Activated CD8-positive, alpha-beta T cell treated with anti-CD3 and anti-CD28 coated beads for 36 hours (primary cell): ENCODE measurements at regions not wholly inside any gene's neighbourhood (a gene's known extent, or its start where the extent isn't known, plus 50 kb on each side); places are given as distances from the start of the nearest gene placed in this dataset.

ENCODE experiments used
- ATAC-seq: fragments of 200-7000 bp; cut with Tn5 transposase; one replicate; pipeline ENCODE4 v1.10.0; 2021; ENCODE audit warnings: mild to moderate bottlenecking, moderate library complexity
- CTCF ChIA-PET: fragments of 350-600 bp; sonication (Branson Sonifier 250); formaldehyde crosslinking; loops from one replicate; lab custom pipeline; 2021; ENCODE audit warnings: antibody characterized with exemption; lab: Charles Lee
- POLR2A ChIA-PET: fragments of 350-600 bp; sonication (Branson Sonifier 250); formaldehyde crosslinking; loops from one replicate; lab custom pipeline; 2021; ENCODE audit warnings: antibody characterized with exemption; lab: Charles Lee
- DNase-seq: peaks from one replicate; pipeline ENCODE4 v3.0.0-alpha.2; 2020
- H3K27ac Mint-ChIP-seq: one replicate; pipeline ENCODE4 v1.8.0; 2021; ENCODE audit warnings: mild to moderate bottlenecking, mixed read lengths
- H3K27me3 Mint-ChIP-seq: one replicate; pipeline ENCODE4 v1.8.0; 2021; ENCODE audit warnings: mixed read lengths
- H3K36me3 Mint-ChIP-seq: one replicate; pipeline ENCODE4 v1.8.0; 2021; ENCODE audit warnings: low read depth, mixed read lengths
- H3K4me1 Mint-ChIP-seq: one replicate; pipeline ENCODE4 v1.8.0; 2021; ENCODE audit warnings: low read depth, mixed read lengths
- H3K4me3 Mint-ChIP-seq: one replicate; pipeline ENCODE4 v1.8.0; 2021; ENCODE audit warnings: mild to moderate bottlenecking, moderate library complexity, mixed read lengths
- H3K9me3 Mint-ChIP-seq: one replicate; pipeline ENCODE4 v1.8.0; 2021; ENCODE audit warnings: mixed read lengths
- intact Hi-C: fragments of 100-400 bp; cut with micrococcal nuclease; formaldehyde crosslinking; loops from one replicate; pipeline ENCODE4 v1.10.0; 2022
- TF ChIP-seq, protein P1 (sequence below): fragments of 200-600 bp; IDR thresholded peaks from one replicate; pipeline ENCODE4 v1.8.0; 2022; ENCODE audit warnings: antibody characterized with exemption, mild to moderate bottlenecking

DNA sequence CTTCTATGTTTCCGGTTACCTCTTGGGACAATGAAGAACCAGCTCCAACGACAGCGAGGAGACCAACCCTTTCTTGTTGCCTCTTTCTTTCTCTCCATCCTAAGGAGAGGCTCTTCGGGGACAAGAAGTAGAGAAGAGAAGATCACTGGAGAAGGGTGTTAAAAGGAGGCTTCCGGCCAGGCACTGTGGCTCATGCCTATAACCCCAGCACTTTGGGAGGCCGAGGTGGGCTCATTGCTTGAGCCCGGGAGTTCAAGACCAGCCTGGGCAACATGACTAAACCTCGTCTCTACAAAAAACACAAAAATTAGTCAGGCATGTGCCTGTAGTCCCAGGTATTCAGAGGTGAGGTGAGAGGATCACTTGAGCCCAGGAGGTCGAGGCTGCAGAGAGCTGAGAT is 90.8 kb upstream of the TNFAIP3 start:
- ChIA-PET CTCF (no interaction called here), POLR2A (interaction anchor here (0.7 to 1.1 kb wide), 2 partner anchors 17 to 18 kb away, joined by 3 read pairs; no protein-coding TSS in a partner anchor)
- no peaks in the 10 kb centered on the region for H3K4me1 Mint-ChIP-seq
- ATAC-seq, result no peak
- H3K27ac Mint-ChIP-seq, result no peak overlapping the region
- intact Hi-C loops, result no loop called here
- DNase-seq, result no peak
- TF ChIP-seq, protein P1, sequence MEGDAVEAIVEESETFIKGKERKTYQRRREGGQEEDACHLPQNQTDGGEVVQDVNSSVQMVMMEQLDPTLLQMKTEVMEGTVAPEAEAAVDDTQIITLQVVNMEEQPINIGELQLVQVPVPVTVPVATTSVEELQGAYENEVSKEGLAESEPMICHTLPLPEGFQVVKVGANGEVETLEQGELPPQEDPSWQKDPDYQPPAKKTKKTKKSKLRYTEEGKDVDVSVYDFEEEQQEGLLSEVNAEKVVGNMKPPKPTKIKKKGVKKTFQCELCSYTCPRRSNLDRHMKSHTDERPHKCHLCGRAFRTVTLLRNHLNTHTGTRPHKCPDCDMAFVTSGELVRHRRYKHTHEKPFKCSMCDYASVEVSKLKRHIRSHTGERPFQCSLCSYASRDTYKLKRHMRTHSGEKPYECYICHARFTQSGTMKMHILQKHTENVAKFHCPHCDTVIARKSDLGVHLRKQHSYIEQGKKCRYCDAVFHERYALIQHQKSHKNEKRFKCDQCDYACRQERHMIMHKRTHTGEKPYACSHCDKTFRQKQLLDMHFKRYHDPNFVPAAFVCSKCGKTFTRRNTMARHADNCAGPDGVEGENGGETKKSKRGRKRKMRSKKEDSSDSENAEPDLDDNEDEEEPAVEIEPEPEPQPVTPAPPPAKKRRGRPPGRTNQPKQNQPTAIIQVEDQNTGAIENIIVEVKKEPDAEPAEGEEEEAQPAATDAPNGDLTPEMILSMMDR, result no peak
- H3K36me3 Mint-ChIP-seq, result no peaks in the 10 kb centered on the region
- H3K9me3 Mint-ChIP-seq, result no peaks in the 10 kb centered on the region
- no peaks in the 10 kb centered on the region for H3K27me3 Mint-ChIP-seq
- no peak overlapping the region for H3K4me3 Mint-ChIP-seq

DNA sequence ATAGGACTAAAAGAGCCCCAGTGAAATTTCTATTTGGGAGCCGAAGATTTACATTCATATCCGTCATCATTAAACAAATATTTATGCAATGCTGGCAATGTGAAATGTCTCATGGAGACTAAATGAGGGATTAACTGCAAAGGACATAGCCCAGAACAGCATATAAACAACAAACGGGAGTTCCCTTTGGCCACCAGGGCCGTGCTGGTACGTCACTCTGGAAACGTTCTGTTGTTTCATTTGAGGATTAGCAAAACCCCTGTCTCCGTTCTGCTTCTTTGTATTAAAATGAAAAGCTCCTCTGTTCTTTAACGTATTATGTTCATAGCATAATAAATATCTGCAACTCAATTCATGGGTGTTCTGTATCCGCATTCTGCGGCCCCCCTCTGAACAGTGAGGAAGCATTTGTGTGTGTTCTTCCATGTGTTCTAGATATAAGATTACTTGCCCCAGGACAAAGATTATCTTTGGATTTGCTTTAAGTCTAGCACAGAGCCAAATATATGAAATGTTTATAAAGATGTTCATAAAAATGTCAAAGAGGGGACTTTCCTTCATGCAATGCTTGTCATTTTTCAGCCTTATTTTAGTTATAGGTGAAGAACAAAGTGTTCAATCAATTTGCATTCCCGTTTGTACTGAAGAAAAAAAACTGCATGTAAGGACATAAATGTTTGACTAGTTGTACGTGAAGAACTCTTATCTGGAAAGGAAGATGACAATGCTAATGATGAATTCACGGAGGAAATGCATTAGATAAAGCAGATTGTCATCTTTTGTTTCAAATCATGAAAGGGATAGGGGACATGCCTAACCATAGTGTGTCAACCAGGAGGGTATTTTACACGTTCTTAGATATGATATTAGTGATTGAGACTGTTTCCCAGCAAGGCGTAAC is 90.0 kb upstream of the TNFAIP3 start:
- no peak for DNase-seq
- no peak overlapping the region for H3K4me3 Mint-ChIP-seq
- H3K27ac Mint-ChIP-seq, result no peak overlapping the region
- POLR2A ChIA-PET, result interaction anchor here (1.1 kb wide), 1 partner anchor 19 kb away, joined by 3 read pairs; no protein-coding TSS in a partner anchor
- no peaks in the 10 kb centered on the region for H3K36me3 Mint-ChIP-seq
- TF ChIP-seq, protein P1, result no peak
- no peaks in the 10 kb centered on the region for H3K9me3 Mint-ChIP-seq
- intact Hi-C loops, result no loop called here
- CTCF ChIA-PET, result no interaction called here
- no peak for ATAC-seq
- H3K27me3 Mint-ChIP-seq, result no peaks in the 10 kb centered on the region
- no peaks in the 10 kb centered on the region for H3K4me1 Mint-ChIP-seq

DNA sequence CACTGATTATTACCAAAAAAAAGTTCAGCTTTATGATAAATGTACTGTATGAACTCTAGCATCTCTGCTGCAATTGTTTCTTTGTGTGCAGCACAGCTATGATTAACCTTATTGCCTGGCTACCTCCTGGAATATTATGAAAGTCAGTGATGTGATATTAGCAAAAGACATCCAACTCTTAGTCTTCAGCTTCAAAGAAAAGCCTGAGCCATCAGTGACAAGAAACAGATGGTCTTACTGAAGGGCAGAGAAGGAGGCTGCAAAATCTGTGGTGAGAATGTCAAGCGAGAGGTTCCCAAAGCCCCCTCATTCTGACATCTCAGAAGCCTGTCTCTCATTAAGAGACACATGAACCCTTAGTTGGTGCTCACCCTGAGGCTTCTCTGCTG is 89.4 kb upstream of the TNFAIP3 start:
- H3K27ac Mint-ChIP-seq, result no peak overlapping the region
- H3K4me1 Mint-ChIP-seq, result no peaks in the 10 kb centered on the region
- intact Hi-C loops, result no loop called here
- H3K9me3 Mint-ChIP-seq, result no peaks in the 10 kb centered on the region
- ATAC-seq, result no peak
- POLR2A ChIA-PET, result no interaction called here
- no peak overlapping the region for H3K4me3 Mint-ChIP-seq
- CTCF ChIA-PET, result no interaction called here
- TF ChIP-seq, protein P1, result no peak
- no peak for DNase-seq
- no peaks in the 10 kb centered on the region for H3K36me3 Mint-ChIP-seq
- no peaks in the 10 kb centered on the region for H3K27me3 Mint-ChIP-seq

DNA sequence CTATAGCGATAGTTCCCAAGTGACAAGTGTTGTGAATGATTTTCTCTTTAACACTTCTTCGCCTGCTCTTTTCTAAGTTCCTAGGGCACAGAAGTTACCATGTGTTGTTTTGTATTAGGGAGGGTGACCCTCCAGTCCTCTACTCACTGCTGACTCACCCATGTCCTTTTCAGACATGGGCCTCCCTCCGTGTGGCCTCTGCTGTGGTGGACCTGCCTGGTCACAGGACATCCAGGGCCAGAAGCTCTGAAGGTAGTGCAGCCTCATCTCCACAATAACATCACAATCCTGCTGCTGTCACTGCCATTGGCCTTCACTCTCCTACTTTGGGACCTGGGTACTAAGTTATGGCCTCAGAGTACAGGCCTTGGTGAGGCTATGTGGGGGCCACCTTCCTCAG is 87.1 kb upstream of the TNFAIP3 start:
- no peak overlapping the region for H3K4me3 Mint-ChIP-seq
- H3K27me3 Mint-ChIP-seq, result no peaks in the 10 kb centered on the region
- intact Hi-C loops, result no loop called here
- TF ChIP-seq, protein P1, result no peak
- H3K4me1 Mint-ChIP-seq, result no peaks in the 10 kb centered on the region
- no peak for DNase-seq
- POLR2A ChIA-PET, result no interaction called here
- no peaks in the 10 kb centered on the region for H3K9me3 Mint-ChIP-seq
- H3K36me3 Mint-ChIP-seq, result no peaks in the 10 kb centered on the region
- CTCF ChIA-PET, result no interaction called here
- no peak for ATAC-seq
- H3K27ac Mint-ChIP-seq, result no peak overlapping the region

DNA sequence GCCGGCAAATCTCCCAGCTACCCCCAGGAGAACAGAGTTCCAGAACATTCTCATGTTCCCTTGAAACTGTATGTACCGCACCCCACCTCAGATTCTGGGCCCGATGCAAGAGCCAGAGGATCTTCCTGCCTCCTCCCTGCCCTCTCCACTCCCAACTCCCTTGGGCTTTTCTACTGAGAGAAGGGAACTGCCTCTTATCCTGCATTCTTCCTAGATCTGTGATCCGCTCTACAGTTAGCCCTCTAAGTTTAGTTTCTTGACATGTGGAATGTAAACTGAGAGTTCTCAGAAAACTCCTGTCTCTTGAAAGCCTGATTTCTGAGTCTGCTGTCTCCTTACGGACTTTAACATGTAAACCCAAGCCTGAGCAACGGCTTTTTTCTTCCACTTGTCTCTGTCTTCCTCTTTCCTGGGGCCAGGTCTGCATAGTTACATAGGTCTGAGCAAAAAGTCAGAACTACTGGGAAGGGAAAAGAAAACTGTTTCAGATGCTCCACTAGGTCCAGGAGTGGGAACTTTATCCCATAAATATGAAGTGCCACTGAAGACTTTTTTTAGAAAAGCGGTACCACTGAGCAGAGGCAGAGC is 86.5 kb upstream of the TNFAIP3 start:
- CTCF ChIA-PET, result no interaction called here
- Mint-ChIP-seq H3K9me3 (no peaks in the 10 kb centered on the region), H3K27me3 (no peaks in the 10 kb centered on the region), H3K27ac (no peak overlapping the region), H3K4me3 (no peak overlapping the region), H3K4me1 (no peaks in the 10 kb centered on the region), H3K36me3 (no peaks in the 10 kb centered on the region)
- TF ChIP-seq, protein P1, result no peak
- no peak for ATAC-seq
- intact Hi-C loops, result no loop called here
- POLR2A ChIA-PET, result interaction anchor here (1.0 kb wide), 1 partner anchor 15 kb away, joined by 3 read pairs; no protein-coding TSS in a partner anchor
- no peak for DNase-seq
